Thoracic aorta (tissue), 2 donors: ENCODE measurements at regions not wholly inside any gene's neighbourhood (a gene's known extent, or its start where the extent isn't known, plus 50 kb on each side); places are given as distances from the start of the nearest gene placed in this dataset.

Experiments used
- ATAC-seq: fragments of 150-250 bp; one replicate; pipeline ENCODE4 v1.8.0; 2017; ENCODE audit warnings: low read depth; ENCODE audit not compliant: insufficient number of reproducible peaks, low FRiP score
- DNase-seq: peaks from one replicate; pipeline ENCODE4 v3.0.0-alpha.2; 2020; ENCODE audit warnings: low spot score
- H3K27ac ChIP-seq, 2 donors: fragments of 200-600 bp; sonication (generic); 1 replicate in 1 of 2; 2 replicates in 1 of 2; pipeline ENCODE4 v1.5.1; 2016; ENCODE audit warnings: mild to moderate bottlenecking in 2 of 2, moderate library complexity in 2 of 2
- H3K27me3 ChIP-seq: fragments of 200-600 bp; sonication (generic); replicated peaks from 2 replicates; pipeline ENCODE4 v1.6.0; 2016; ENCODE audit warnings: mild to moderate bottlenecking; ENCODE audit not compliant: insufficient read depth
- H3K36me3 ChIP-seq: fragments of 200-600 bp; sonication (generic); one replicate; pipeline ENCODE4 v1.5.1; 2016
- H3K4me1 ChIP-seq, 2 donors: fragments of 200-600 bp; sonication (generic); 1 replicate in 1 of 2; 2 replicates in 1 of 2; pipeline versions ENCODE4 v1.5.1 to v1.6.0; 2016; ENCODE audit warnings: low read depth in 2 of 2, mild to moderate bottlenecking in 1 of 2; ENCODE audit not compliant: control insufficient read depth in 1 of 2
- H3K4me3 ChIP-seq: fragments of 200-600 bp; sonication (generic); 2 replicates; pipeline ENCODE4 v1.5.1; 2016; ENCODE audit warnings: mild to moderate bottlenecking
- H3K9me3 ChIP-seq: fragments of 200-600 bp; sonication (generic); 2 replicates; pipeline ENCODE4 v1.5.1; 2016
- TF ChIP-seq, protein P1 (sequence below): fragments of 200-600 bp; sonication (generic); IDR thresholded peaks from one replicate; pipeline ENCODE4 v1.5.1; 2019; ENCODE audit warnings: antibody characterized with exemption

DNA sequence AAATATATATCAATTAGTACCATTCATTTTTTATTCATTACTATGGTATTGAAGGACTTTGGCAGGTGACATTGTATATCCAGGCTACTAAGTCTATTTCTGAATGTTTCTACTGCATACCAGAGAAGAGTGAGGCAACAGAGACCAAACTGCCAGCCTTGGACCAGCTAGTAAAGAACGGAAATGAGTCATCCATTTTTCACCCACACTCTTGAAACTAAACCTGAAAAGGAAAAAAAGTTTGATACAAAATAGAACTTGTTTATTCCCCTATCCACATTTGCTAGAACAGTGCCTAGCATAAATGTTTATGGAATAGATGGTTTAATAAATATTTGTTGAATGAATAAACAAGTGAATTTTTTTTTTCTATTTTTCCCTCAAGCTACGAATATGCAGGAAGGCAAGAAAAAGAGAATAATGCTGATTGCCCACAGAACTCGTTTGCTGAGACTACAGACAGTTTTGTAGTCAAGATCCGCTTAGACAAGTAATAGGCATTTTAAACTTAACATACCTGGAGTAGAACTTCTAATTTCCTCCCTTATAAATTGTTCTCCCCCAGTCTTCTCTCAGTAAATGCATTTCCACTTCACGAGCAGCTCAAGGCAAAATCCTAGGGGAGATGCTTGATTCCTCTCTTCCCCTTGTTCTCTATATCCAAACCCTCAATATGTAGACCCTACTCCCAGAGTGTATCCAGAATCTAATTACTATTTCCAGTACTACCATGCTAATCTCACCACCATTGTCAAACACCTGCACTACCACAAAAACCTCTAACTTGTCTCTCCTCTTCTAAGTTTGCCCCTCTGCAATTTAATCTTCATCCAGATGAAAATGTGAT is 146.2 kb upstream of the RASA1 start:
- Histone ChIP-seq H3K9me3 (no peaks in the 10 kb centered on the region), H3K36me3 (no peaks in the 10 kb centered on the region), H3K4me3 (peak overlapping the region; percentile 46), H3K27ac (peak overlapping the region; percentile 77 to 85), H3K27me3 (no peaks in the 10 kb centered on the region), H3K4me1 (peaks cover 21 to 28% of the 10 kb centered on the region in 2 donors)
- ATAC-seq, result peak; percentile 86
- TF ChIP-seq, protein P1, sequence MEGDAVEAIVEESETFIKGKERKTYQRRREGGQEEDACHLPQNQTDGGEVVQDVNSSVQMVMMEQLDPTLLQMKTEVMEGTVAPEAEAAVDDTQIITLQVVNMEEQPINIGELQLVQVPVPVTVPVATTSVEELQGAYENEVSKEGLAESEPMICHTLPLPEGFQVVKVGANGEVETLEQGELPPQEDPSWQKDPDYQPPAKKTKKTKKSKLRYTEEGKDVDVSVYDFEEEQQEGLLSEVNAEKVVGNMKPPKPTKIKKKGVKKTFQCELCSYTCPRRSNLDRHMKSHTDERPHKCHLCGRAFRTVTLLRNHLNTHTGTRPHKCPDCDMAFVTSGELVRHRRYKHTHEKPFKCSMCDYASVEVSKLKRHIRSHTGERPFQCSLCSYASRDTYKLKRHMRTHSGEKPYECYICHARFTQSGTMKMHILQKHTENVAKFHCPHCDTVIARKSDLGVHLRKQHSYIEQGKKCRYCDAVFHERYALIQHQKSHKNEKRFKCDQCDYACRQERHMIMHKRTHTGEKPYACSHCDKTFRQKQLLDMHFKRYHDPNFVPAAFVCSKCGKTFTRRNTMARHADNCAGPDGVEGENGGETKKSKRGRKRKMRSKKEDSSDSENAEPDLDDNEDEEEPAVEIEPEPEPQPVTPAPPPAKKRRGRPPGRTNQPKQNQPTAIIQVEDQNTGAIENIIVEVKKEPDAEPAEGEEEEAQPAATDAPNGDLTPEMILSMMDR, result no peak
- DNase-seq, result peak; percentile 14

DNA sequence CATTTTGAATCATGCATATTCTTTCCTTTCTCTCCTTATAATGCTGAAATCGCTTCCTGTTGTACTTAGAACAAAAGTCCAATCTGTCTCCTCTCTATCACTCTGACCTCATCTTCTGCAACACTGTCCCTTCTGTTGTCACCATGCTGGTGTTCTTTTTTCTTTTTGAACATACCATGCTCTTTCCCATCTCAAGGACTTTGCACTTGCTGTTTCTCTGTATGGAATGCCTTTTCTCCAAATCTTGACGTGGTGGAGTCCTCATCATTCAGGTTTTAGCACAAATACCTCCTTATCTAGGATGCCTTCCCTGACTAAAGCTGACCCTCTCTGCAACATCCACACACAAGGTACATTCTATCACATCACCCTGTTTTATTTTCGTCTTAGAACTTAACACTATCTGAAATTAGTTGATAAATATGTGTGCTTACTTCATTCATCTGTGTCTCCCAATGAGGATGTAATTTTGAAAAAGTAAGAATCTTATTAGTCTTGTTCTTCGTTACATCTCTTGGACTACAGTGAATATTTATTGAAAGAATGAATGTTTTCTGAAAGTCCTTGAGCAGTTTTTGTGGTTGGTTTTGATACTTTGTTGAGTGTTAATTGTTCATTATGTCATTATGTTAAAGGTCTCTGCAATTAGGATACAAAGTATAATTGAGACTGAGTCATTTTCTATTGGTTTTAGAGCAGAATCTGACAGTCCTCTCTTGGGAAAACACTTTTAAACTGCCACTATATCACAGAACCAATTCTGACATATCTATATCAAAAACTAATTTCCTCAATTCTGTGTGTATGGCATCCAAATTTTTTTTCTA is 145.3 kb upstream of the RASA1 start:
- no peaks in the 10 kb centered on the region for H3K27me3 ChIP-seq
- H3K4me3 ChIP-seq, result no peak overlapping the region
- H3K9me3 ChIP-seq, result no peaks in the 10 kb centered on the region
- ATAC-seq (no peak), DNase-seq (no peak)
- peaks cover 21 to 28% of the 10 kb centered on the region in 2 donors for H3K4me1 ChIP-seq
- TF ChIP-seq, protein P1, result no peak
- no peaks in the 10 kb centered on the region for H3K36me3 ChIP-seq
- H3K27ac ChIP-seq, result peak overlapping the region; percentile 77 to 85

DNA sequence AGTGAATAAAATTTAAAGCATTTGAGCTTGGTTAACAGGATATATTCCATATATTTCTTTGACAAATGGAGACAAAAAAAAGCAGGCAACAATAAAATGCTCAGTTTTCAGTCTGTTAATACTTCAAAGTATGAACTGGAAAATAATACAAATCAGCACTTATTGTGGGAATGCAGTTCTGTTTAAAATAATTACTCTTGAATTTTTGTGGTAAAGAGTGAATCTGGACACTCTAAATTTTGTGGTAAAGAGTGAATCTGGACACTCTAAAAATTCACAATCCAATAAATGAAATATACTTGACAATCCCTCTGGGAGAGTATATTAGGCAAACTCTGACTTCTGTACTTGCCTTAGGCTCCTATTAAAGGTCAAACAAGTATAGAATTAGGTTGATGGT is 141.9 kb upstream of the RASA1 start:
- peaks cover 16 to 17% of the 10 kb centered on the region in 2 donors for H3K4me1 ChIP-seq
- no peak overlapping the region for H3K4me3 ChIP-seq
- H3K27me3 ChIP-seq, result no peaks in the 10 kb centered on the region
- no peaks in the 10 kb centered on the region for H3K36me3 ChIP-seq
- TF ChIP-seq, protein P1, result no peak
- no peak for ATAC-seq
- H3K9me3 ChIP-seq, result no peaks in the 10 kb centered on the region
- no peak overlapping the region for H3K27ac ChIP-seq
- DNase-seq, result no peak

DNA sequence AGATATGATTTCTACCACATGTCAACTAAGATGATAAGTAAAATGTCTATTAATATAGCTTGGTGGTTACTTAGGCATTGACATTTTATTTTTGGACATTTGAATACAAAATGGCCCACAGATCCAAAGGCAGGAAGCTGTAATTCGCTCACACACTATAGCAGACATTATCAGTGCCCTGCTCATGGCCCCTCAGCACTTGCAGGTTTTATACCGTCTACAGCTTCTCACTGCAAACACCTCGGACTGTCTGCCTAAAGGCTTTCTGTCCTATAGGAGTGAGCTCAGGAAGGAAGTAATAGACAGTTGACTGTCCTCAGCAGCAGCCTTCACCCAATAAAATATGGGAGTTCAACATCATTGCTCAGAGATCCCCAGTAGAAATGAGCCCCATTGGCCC is 140.8 kb upstream of the RASA1 start:
- no peak overlapping the region for H3K27ac ChIP-seq
- ATAC-seq (no peak), DNase-seq (no peak)
- H3K4me3 ChIP-seq, result no peak overlapping the region
- no peaks in the 10 kb centered on the region for H3K9me3 ChIP-seq
- TF ChIP-seq, protein P1, result no peak
- no peaks in the 10 kb centered on the region for H3K27me3 ChIP-seq
- H3K36me3 ChIP-seq, result no peaks in the 10 kb centered on the region
- H3K4me1 ChIP-seq, result peaks cover 5 to 10% of the 10 kb centered on the region in 2 donors

DNA sequence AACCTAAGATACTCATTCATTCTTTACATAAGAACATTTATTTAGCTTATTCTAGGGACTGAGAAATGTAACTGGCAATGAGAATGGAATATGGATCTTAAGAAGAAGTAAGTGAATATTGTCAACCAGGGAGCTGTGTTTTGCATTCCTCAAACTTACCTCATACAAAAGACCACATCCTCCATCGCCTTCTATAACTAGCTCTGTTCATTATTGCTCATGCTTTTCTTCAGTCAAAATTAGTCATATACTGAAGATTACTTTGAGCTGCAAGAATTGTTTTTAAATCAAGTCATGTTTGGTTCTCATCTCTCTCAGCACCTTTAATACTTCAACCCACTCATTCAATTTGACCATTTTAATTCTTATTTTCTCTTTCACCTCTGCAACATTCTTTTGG is 140.3 kb upstream of the RASA1 start:
- no peak for ATAC-seq
- H3K9me3 ChIP-seq, result no peaks in the 10 kb centered on the region
- TF ChIP-seq, protein P1, result no peak
- no peaks in the 10 kb centered on the region for H3K27me3 ChIP-seq
- no peak overlapping the region for H3K4me3 ChIP-seq
- peaks cover 0 to 5% of the 10 kb centered on the region in 2 donors for H3K4me1 ChIP-seq
- H3K27ac ChIP-seq, result no peak overlapping the region
- no peaks in the 10 kb centered on the region for H3K36me3 ChIP-seq
- DNase-seq, result no peak
